Effector memory CD8-positive, alpha-beta T cell (primary cell): ENCODE measurements at regions not wholly inside any gene's neighbourhood (a gene's known extent, or its start where the extent isn't known, plus 50 kb on each side); places are given as distances from the start of the nearest gene placed in this dataset.
"Not testable (repeated sequence)": the region's sequence is repeated elsewhere in the genome, so short reads cannot be mapped to it uniquely, and the experiment has no call there.

ENCODE experiments used
- ATAC-seq: fragments of 150-1000 bp; cut with Tn5 transposase; replicated peaks from 2 replicates; pipeline ENCODE4 v1.10.0; 2021; ENCODE audit warnings: mild to moderate bottlenecking, moderate library complexity
- DNase-seq, 3 experiments: peaks; one replicate each; pipeline ENCODE4 v3.0.0; 2021
- H3K27ac Mint-ChIP-seq, 2 donors: one replicate each; pipeline ENCODE4 v1.8.0; 2022; ENCODE audit warnings: mild to moderate bottlenecking in 2 of 2, mixed read lengths in 2 of 2, moderate library complexity in 2 of 2
- H3K27me3 Mint-ChIP-seq, 2 donors: one replicate each; pipeline ENCODE4 v1.8.0; 2022; ENCODE audit warnings: mixed read lengths in 2 of 2
- H3K36me3 Mint-ChIP-seq: one replicate; pipeline ENCODE4 v1.8.0; 2022; ENCODE audit warnings: mild to moderate bottlenecking, moderate library complexity, mixed read lengths; ENCODE audit not compliant: insufficient read depth
- H3K4me1 Mint-ChIP-seq, 2 donors: one replicate each; pipeline ENCODE4 v1.8.0; 2022; ENCODE audit warnings: low read depth in 2 of 2, mixed read lengths in 2 of 2
- H3K4me3 Mint-ChIP-seq, 2 donors: one replicate each; pipeline ENCODE4 v1.8.0; 2022; ENCODE audit warnings: mild to moderate bottlenecking in 2 of 2, mixed read lengths in 2 of 2, moderate library complexity in 2 of 2
- H3K9me3 Mint-ChIP-seq, 2 donors: one replicate each; pipeline ENCODE4 v1.8.0; 2022; ENCODE audit warnings: mixed read lengths in 2 of 2

DNA sequence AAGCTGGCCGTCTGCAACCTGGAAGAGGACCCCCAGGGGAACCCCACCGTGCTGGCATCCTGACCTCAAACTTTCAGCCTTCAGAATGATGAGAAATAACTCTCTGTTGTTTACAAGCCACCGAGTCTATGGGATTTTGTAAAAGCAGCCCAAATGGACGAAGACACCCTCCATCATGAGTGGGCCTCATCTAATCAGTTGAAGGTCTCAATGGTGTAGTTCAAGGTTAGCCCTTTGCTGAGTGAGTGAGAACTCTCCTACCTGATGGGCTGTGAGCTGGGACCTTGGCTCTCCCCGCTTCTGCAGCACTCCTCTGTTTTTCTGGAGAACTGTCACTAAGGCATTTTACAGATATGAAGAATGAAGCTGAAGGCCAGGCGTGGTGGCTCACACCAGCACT, 325.9 kb upstream of the TNRC6C start:
- Mint-ChIP-seq H3K4me3 (no peak overlapping the region), H3K27ac (no peak overlapping the region), H3K27me3 (peaks cover 7 to 41% of the 10 kb centered on the region in 2 donors), H3K4me1 (no peaks in the 10 kb centered on the region), H3K36me3 (no peaks in the 10 kb centered on the region), H3K9me3 (peaks cover 0 to 4% of the 10 kb centered on the region in 2 donors)
- no peak for DNase-seq
- no peak for ATAC-seq

DNA sequence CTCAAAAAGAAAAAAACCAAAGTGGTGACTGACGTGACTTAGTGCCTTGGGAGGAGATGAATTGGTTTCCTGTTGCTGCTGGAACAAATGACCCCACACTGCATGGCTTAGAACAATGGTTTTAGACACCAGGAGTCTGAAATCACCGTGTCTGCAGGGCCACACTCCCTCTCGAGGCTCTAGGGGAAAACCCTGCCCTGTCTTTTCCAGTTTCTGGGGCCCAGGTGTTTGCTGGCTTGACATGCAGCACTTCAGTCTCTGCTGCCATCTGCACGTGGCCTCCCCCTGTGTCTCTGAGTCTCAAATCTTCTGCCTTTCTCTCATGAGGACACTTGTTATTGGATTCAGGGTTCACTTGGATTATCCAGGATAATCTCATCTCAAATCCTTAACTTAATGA, 323.8 kb upstream of the TNRC6C start:
- Mint-ChIP-seq H3K27ac (no peak overlapping the region), H3K4me3 (no peak overlapping the region), H3K27me3 (peaks cover 0 to 33% of the 10 kb centered on the region in 2 donors), H3K4me1 (no peaks in the 10 kb centered on the region), H3K9me3 (no peaks in the 10 kb centered on the region), H3K36me3 (no peaks in the 10 kb centered on the region)
- ATAC-seq (no peak), DNase-seq (no peak)

DNA sequence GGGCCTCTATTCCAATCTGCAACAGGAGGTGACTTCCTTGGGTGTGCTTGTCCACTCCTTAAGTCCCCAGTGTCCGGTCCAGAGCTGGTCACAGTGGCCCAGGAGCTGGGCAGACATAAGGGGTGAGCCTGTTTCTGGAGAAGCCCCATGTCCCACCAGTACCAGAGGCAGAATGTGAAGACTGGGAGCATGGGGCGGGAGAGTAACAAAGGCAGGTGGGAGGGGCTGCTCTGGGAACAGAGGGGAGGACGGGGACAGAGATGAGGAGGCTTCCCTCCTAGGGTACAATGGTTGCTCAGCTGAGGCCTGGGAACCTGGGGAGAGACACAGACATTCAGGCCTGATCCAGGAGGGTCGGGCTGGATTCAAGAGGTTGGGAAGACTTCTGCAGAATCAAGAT, 323.3 kb upstream of the TNRC6C start:
- Mint-ChIP-seq H3K4me1 (no peaks in the 10 kb centered on the region), H3K9me3 (no peaks in the 10 kb centered on the region), H3K36me3 (no peaks in the 10 kb centered on the region), H3K4me3 (no peak overlapping the region), H3K27me3 (peaks cover 4 to 38% of the 10 kb centered on the region in 2 donors), H3K27ac (no peak overlapping the region)
- DNase-seq (no peak), ATAC-seq (no peak)

DNA sequence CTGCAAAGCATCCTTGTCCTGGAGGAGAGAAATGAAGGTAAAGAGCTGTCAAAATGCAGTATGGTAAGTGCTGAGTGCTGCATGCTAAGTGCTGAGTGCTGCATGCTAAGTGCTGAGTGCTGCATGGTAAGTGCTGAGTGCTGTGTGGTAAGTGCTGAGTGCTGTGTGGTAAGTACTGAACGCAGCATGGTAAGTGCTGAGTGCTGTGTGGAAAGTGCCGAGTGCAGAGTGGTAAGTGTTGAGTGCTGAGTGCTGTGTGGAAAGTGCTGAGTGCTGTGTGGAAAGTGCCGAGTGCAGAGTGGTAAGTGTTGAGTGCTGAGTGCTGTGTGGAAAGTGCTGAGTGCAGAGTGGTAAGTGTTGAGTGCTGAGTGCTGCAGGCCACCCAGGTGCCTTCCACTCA, 322.7 kb upstream of the TNRC6C start:
- DNase-seq, ATAC-seq, H3K36me3 Mint-ChIP-seq, H3K4me1 Mint-ChIP-seq, H3K4me3 Mint-ChIP-seq, H3K27ac Mint-ChIP-seq, H3K9me3 Mint-ChIP-seq: not testable (repeated sequence)
- H3K27me3 Mint-ChIP-seq: peaks cover 10 to 44% of the 10 kb centered on the region in 2 donors

DNA sequence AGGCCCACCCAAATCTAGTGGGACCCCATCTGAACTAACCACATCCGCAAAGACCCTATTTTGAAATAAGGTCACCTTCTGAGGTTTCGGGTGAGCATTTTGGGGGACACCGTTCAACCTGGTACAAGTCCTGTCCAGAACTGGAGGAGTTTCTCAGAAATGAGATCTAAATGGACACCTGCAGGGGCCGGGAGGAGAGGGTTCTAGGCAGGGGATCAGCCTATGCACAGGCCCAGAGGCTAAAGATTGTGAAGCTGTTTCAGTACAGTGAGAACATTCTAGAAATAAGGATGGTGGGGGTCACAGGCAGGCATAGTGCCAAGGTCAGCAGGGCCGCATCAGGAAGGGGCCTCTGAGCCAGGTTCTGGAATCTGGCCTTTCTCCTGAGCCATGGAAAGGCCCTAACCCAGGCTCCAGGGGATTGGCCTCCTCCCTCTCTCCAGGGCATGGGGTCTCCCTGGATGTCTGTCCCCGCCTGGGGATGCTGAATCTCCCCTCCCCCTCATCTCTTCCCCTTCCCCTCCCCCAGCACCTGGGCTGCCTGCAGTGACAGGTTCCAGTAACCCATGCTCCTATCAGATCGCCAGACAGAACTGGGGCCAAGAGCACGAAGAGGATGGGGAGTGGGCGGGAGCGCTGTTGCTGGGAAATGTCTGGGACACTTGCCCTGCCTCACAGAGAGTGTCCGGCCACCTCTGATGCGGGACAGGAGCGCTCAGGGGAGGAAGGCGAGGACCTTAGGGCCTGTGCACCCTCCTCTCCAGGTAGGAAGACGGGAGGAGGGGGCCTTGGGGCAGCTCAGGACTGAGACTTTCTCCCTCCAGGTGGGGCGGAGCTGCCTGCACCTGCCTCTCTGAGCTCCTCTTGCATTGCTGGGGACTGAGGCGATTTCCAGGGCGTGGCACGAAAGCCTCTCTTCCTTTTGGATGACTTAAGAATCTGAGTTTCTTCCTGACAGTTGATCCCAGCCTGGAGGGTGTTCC, 321.4 kb upstream of the TNRC6C start:
- no peak overlapping the region for H3K4me3 Mint-ChIP-seq
- peaks cover 10 to 51% of the 10 kb centered on the region in 2 donors for H3K27me3 Mint-ChIP-seq
- ATAC-seq (no peak), DNase-seq (no peak)
- no peaks in the 10 kb centered on the region for H3K4me1 Mint-ChIP-seq
- H3K36me3 Mint-ChIP-seq: no peaks in the 10 kb centered on the region
- no peak overlapping the region for H3K27ac Mint-ChIP-seq
- H3K9me3 Mint-ChIP-seq: no peaks in the 10 kb centered on the region

DNA sequence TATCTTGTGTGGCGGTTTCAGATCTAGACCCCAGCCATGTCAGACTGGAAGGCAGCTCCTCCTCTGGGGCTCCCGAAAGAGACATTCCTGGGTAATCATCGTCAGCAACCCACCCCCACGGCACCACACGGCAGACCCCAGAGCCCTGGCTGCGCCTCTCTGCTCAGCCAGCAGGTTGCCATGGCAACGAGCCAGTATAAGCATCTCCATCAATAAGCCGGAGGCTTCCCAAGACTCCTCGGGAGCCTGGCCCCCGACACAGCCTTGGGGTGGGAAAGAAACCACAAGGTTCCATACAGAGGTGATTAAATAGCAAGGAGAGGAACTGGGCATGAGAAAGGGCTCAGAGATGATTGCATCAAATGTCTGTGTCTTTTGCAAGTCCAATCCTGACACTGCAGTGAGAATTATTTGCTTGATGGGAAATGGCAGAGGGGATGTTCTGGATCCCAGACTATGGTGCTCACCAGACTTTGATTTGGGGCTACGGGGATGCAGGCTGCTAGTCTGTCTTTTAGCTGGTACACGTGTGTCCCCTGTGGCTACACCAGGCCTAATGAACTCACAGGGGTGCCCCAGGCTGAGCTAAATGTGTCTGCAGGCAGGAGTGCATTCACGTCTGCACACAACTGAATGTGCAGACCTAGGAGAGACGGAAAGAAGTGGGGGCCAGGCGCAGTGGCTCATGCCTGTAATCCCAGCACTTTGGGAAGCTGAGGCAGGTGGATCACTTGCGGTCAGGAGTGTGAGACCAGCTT, 320.5 kb upstream of the TNRC6C start:
- Mint-ChIP-seq H3K4me1 (no peaks in the 10 kb centered on the region), H3K27ac (no peak overlapping the region), H3K9me3 (no peaks in the 10 kb centered on the region), H3K4me3 (no peak overlapping the region), H3K36me3 (no peaks in the 10 kb centered on the region), H3K27me3 (peaks cover 10 to 51% of the 10 kb centered on the region in 2 donors)
- ATAC-seq (no peak), DNase-seq (no peak)

DNA sequence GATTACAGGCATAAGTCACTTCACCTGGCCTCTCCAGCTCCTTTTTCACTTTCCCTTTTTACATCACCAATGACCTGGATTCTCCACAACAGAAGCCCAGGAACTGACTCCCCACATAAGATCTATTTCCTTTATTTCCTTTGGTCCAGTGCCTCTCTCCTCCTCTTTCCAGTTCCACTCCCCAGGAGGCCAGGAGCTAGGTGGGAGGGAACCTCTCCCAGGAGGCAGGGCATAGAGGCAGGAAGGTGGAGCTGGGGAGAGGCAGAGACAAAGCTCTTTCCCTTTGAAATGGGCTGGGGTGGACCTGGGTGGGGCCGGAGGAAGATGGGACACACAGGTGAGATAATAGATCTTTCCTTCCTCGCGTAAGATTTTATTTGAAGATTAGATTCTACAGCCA, 318.3 kb upstream of the TNRC6C start:
- no peaks in the 10 kb centered on the region for H3K9me3 Mint-ChIP-seq
- ATAC-seq (no peak), DNase-seq (no peak)
- H3K27ac Mint-ChIP-seq: peak overlapping the region in 1 of 2 donors; percentile 36
- no peaks in the 10 kb centered on the region for H3K36me3 Mint-ChIP-seq
- H3K4me3 Mint-ChIP-seq: no peak overlapping the region
- H3K4me1 Mint-ChIP-seq: peaks cover 7% of the 10 kb centered on the region in 2 donors
- peaks cover 10 to 38% of the 10 kb centered on the region in 2 donors for H3K27me3 Mint-ChIP-seq

DNA sequence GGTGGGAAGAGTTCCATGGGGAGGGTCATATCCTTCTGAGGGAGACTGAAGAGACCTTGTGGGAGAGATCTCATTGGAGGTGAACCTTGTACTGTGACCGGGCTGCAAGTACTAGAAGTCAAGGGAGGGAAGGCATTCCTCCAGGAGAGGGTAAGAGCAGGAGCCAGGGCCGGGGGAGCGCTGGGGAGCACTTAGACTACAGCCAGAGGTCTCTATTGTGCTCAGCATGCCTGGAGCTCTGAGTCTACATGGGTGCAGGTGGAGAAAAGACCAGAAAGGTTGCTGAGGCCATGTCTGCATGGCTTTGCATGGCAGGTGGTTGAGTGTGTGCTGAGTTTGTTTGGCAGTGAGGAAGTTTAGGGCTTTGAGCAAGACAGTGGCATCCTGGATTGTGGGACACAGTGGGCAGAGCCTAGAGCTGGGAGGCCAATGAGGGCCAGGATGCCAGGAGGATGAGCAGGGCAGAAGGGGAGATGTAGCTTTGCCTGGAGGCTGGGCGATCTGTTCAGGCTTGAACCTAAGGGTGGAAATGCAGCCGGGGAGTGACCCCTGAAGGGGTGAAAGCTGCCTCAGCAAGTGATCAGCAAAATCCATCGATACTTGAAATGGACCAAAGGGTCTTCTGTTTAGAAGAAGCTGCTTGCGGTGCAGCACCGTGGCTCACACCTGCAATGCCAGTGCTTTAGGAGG, 317.4 kb upstream of the TNRC6C start:
- DNase-seq (no peak), ATAC-seq (no peak)
- Mint-ChIP-seq H3K4me3 (no peak overlapping the region), H3K27me3 (peaks cover 10 to 30% of the 10 kb centered on the region in 2 donors), H3K9me3 (no peaks in the 10 kb centered on the region), H3K36me3 (no peaks in the 10 kb centered on the region), H3K4me1 (peaks cover 12 to 15% of the 10 kb centered on the region in 2 donors), H3K27ac (peak overlapping the region in 1 of 2 donors; percentile 36)

DNA sequence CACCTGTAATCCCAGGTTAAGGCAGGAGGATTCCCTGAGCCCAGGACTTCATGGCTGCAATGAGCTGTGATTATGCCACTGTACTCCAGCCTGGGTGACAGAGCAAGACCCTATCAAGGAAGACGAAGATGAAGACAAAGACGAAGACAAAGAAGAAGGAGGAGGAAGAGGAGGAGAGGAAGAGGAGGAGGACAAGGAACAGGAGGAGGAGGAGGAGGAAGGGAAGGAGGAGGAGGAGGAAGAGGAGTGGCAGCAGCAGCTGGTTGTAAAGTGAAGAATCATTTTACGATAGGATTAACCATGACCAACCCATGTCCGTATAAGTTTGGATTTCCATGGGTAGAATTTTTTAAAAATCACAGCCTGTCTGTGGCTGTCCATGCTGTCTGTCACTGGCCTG, 316.8 kb upstream of the TNRC6C start:
- Mint-ChIP-seq H3K4me3 (no peak overlapping the region), H3K9me3 (no peaks in the 10 kb centered on the region), H3K36me3 (no peaks in the 10 kb centered on the region), H3K4me1 (peaks cover 14 to 17% of the 10 kb centered on the region in 2 donors), H3K27me3 (peaks cover 10 to 28% of the 10 kb centered on the region in 2 donors), H3K27ac (no peak overlapping the region)
- no peak for DNase-seq
- no peak for ATAC-seq

DNA sequence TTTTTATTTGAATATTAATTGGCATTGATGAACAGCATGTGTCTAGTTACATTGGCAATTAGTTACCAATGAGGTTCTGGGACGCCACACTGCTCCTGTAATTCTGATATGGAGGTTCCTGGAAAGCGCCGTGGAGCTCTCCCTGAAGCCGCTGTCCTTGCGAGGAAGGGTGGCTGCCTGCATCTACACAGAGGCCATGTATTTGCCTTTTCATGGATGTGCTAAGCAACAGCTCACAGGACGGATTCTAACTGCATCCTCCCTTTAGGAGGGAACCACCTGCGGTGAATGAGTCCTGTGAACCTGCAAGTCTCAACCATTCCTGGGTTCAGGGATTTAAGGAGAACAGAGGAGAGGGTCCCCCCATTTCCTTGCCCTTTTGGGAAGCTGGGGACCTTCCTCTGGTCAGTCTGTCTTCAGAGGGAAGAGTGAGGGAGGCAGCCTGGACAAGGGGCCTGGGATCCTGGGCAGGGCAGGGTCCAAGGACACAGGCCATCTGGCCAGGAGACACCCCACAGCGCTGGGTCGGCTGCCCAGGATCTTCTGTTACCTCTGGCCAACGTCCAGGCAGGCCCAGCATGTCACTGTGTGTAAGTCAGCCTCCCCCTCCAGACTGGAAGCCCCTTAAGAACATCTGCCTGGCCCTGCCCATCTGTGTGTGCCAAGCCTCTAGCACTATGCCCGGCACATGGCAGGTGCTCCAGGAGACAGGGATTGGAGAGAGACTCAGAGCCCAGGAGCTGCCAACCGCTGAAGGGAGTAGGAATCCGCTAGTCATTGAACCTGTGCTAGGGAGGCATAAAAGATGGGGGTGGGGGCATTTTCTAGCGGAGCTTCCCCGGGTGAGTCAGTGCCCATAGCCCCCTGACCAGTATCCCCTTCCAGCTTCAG, 314.1 kb upstream of the TNRC6C start:
- peak overlapping the region; percentile 80 to 86 for H3K4me3 Mint-ChIP-seq
- H3K27ac Mint-ChIP-seq: peak overlapping the region; percentile 85 to 93
- DNase-seq: no peak
- H3K4me1 Mint-ChIP-seq: peaks cover 15 to 24% of the 10 kb centered on the region in 2 donors
- H3K36me3 Mint-ChIP-seq: no peaks in the 10 kb centered on the region
- no peak for ATAC-seq
- peaks cover 10 to 19% of the 10 kb centered on the region in 2 donors for H3K27me3 Mint-ChIP-seq
- H3K9me3 Mint-ChIP-seq: no peaks in the 10 kb centered on the region

DNA sequence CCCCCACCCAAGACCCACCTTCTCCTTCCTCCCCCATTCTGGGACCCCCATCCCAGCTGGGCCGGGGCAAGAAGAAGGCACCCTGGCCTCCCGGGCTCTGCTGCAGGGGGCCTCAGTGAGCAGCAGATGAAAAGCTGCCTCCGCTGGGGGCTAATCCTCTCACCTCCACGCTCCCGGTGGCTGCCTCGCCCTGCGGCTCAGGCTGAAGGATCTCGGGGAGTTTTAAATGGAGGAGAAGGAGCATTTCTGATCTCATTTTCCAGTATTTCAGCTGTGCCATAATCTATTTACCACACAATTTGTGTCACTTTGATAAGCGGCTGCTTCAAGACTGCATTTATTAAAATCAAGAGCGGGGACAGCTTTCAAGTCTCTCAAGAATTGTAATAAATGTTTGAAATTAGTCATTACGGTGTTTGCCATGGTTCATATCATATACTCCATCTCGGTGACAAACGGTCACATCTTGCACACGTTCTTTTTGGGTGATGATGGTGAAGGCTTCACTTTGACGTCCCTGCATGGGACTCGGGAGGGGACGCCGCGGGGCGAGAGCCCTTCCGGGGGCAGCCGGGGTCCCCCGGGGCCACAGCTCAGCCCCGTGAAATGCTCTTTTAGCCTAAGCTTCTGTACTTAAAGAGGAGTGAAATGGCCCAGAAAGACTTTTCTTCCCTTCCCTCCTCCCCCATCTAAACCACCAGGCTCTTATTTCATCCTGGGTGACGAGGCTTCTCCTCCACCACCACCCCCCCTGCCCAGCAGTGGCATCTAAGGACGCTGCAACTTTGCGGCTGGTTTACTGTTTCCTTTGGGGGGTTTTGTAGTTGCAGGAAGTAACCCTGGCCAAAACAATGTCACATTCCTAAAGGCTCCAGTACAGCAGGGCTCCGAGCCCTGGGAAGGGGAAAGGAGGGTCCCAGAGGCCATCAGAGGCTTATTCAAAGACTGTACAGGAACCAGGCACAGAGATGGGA, 313.1 kb upstream of the TNRC6C start:
- peak; percentile 86 for ATAC-seq
- Mint-ChIP-seq H3K27ac (peak overlapping the region; percentile 85 to 93), H3K4me3 (peak overlapping the region; percentile 80 to 86), H3K9me3 (no peaks in the 10 kb centered on the region), H3K36me3 (no peaks in the 10 kb centered on the region), H3K27me3 (peaks cover 4 to 11% of the 10 kb centered on the region in 2 donors), H3K4me1 (peaks cover 15 to 24% of the 10 kb centered on the region in 2 donors)
- peak; percentile 52 to 57 (median 52) for DNase-seq

DNA sequence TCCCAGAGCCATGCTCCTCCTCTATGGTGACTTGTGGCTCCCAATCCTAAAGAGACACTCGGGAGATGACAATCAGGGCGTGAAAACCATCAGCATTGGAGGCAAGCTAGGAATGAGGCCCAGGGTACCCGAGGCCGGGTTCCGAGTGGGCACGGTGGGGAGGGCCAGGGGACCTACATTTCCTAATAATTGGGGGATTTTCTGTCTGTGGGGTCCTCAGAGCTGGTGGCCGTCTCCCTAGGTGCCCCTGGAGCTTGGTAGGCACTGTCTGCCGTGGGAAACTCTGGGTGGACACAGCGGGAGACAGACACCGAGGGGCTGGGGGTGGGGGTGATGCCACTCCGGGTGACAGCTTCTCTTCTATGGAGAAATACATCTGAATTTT, 312.5 kb upstream of the TNRC6C start:
- peaks cover 0 to 4% of the 10 kb centered on the region in 2 donors for H3K27me3 Mint-ChIP-seq
- H3K9me3 Mint-ChIP-seq: no peaks in the 10 kb centered on the region
- ATAC-seq (no peak), DNase-seq (no peak)
- peak overlapping the region; percentile 85 to 93 for H3K27ac Mint-ChIP-seq
- no peaks in the 10 kb centered on the region for H3K36me3 Mint-ChIP-seq
- peaks cover 15 to 24% of the 10 kb centered on the region in 2 donors for H3K4me1 Mint-ChIP-seq
- H3K4me3 Mint-ChIP-seq: peak overlapping the region; percentile 80 to 86
